ENCODE measurements at regions not wholly inside any gene's neighbourhood (a gene's known extent, or its start where the extent isn't known, plus 50 kb on each side); places are given as distances from the start of the nearest gene placed in this dataset.
"Not testable (repeated sequence)": the region's sequence is repeated elsewhere in the genome, so short reads cannot be mapped to it uniquely, and the experiment has no call there.

GRCh38 chr13:42373048-42373812, 101.3 kb downstream of the AKAP11 start:
- no peak for DNase-seq (ENCODE audit: low read depth)

- no peak for DNase-seq (ENCODE audit: low read depth)
Measured at GRCh38 chr13:42375663-42376062, 103.7 kb downstream of the AKAP11 start.

GRCh38 chr13:42377640-42378382, 105.9 kb downstream of the AKAP11 start:
- DNase-seq (ENCODE audit: low read depth): peak; percentile 28

GRCh38 chr13:42378383-42378780, 106.4 kb downstream of the AKAP11 start:
- no peak for DNase-seq (ENCODE audit: low read depth)

- DNase-seq (ENCODE audit: low read depth): no peak
Measured at GRCh38 chr13:42379241-42379640, 107.3 kb downstream of the AKAP11 start.

GRCh38 chr13:42380420-42381164, 108.6 kb downstream of the AKAP11 start:
- no peak for DNase-seq (ENCODE audit: low read depth)

- DNase-seq (ENCODE audit: low read depth): no peak
Measured at GRCh38 chr13:42381165-42381425, 109.1 kb downstream of the AKAP11 start.

GRCh38 chr13:42381426-42381825, 109.5 kb downstream of the AKAP11 start:
- DNase-seq (ENCODE audit: low read depth): not testable (repeated sequence)

GRCh38 chr13:42383025-42383424, 111.1 kb downstream of the AKAP11 start:
- no peak for DNase-seq (ENCODE audit: low read depth)

GRCh38 chr13:42384265-42384664, 112.3 kb downstream of the AKAP11 start:
- DNase-seq (ENCODE audit: low read depth): no peak

- DNase-seq (ENCODE audit: low read depth): no peak
Measured at GRCh38 chr13:42388326-42388725, 116.4 kb downstream of the AKAP11 start.

GRCh38 chr13:42389041-42389440, 117.1 kb downstream of the AKAP11 start:
- no peak for DNase-seq (ENCODE audit: low read depth)

GRCh38 chr13:42392180-42392579, 120.2 kb downstream of the AKAP11 start:
- DNase-seq (ENCODE audit: low read depth): no peak

GRCh38 chr13:42392716-42393572, 121.0 kb downstream of the AKAP11 start:
- no peak for DNase-seq (ENCODE audit: low read depth)

GRCh38 chr13:42393573-42394360, 121.8 kb downstream of the AKAP11 start:
- no peak for DNase-seq (ENCODE audit: low read depth)

- DNase-seq (ENCODE audit: low read depth): no peak
Measured at GRCh38 chr13:42394361-42394708, 122.4 kb downstream of the AKAP11 start.

GRCh38 chr13:42394711-42395085, 122.7 kb downstream of the AKAP11 start:
- no peak for DNase-seq (ENCODE audit: low read depth)

- no peak for DNase-seq (ENCODE audit: low read depth)
Measured at GRCh38 chr13:42395086-42395821, 123.3 kb downstream of the AKAP11 start.

GRCh38 chr13:42396501-42396900, 124.5 kb downstream of the AKAP11 start:
- no peak for DNase-seq (ENCODE audit: low read depth)

GRCh38 chr13:42396901-42397655, 125.1 kb downstream of the AKAP11 start:
- DNase-seq (ENCODE audit: low read depth): no peak
